Prostate gland (tissue), 2 donors: ENCODE measurements at regions not wholly inside any gene's neighbourhood (a gene's known extent, or its start where the extent isn't known, plus 50 kb on each side); places are given as distances from the start of the nearest gene placed in this dataset.

ENCODE experiments used
- CTCF ChIP-seq, 4 experiments: fragments of 200-600 bp in 2 of 4; fragments of 450-650 bp in 2 of 4; sonication (generic) in 2 of 4; IDR thresholded peaks; 1 replicate in 3 of 4; 2 replicates in 1 of 4; pipeline ENCODE4 v1.5.1; 2016 to 2019; ENCODE audit warnings: antibody characterized with exemption in 4 of 4, mild to moderate bottlenecking in 2 of 4, moderate library complexity in 2 of 4
- POLR2A ChIP-seq: fragments of 450-650 bp; IDR thresholded peaks from one replicate; pipeline ENCODE4 v1.6.1; 2016; ENCODE audit warnings: antibody characterized with exemption, mild to moderate bottlenecking
- POLR2AphosphoS5 ChIP-seq: sonication (generic); formaldehyde crosslinking; IDR thresholded peaks from one replicate; pipeline ENCODE4 v1.6.1; 2017; ENCODE audit warnings: antibody characterized with exemption

DNA sequence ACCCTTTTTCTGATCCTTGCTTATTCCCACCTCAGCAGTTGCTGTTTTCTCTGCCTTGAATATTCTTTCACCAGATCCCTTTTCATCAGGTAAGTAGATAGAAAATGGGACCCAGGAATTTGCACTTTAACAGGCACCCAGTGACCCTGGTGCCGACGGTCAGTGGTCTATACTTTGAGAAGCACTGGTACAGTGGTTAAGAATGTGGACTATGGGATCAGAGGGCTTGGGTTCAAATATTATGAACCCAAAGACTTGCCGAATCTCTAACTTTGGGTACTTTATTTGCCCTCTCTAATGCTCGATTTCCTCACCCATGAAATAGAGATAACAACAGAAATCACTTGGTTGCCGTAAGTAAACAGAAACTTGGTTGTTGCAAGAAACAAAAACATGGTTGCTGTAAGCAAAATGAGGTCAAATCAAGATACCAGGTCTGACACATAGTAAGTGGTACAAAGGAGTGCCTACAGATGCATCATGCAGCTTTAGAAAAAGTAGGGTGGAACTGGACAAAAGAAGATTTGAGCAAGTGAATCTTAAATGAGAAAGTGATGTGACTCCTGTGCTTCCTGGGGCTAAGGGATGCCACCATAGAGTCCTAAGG, 69.5 kb upstream of the GLS start:
- no peak for TF ChIP-seq CTCF (IDR thresholded peaks at IDR 0.05)
- TF ChIP-seq POLR2AphosphoS5: no peak
- TF ChIP-seq POLR2A: no peak
